ENCODE measurements at regions not wholly inside any gene's neighbourhood (a gene's known extent, or its start where the extent isn't known, plus 50 kb on each side); places are given as distances from the start of the nearest gene placed in this dataset.
"Not testable (repeated sequence)": the region's sequence is repeated elsewhere in the genome, so short reads cannot be mapped to it uniquely, and the experiment has no call there.

- H3K4me3 ChIP-seq; H3K9me3 ChIP-seq; H3K4me1 ChIP-seq; H3K27ac ChIP-seq; intact Hi-C loops (cut with DNase I); H3K36me3 ChIP-seq; DNase-seq; H3K27me3 ChIP-seq: not testable (repeated sequence)
- WGBS, 2 donors: 92 to 93% methylated on average over 22 of the region's 23 CpGs
Measured at GRCh38 chr16:31975826-31976419, 102.3 kb downstream of the ZNF267 start.

GRCh38 chr16:31978463-31978862 lies 104.9 kb downstream of the ZNF267 start:
- H3K4me3 ChIP-seq; H3K4me1 ChIP-seq; H3K9me3 ChIP-seq; H3K27me3 ChIP-seq; DNase-seq; H3K27ac ChIP-seq; intact Hi-C loops (cut with DNase I); H3K36me3 ChIP-seq: not testable (repeated sequence)
- WGBS, 2 donors: 88 to 89% methylated on average over 4 of the region's 8 CpGs

- intact Hi-C loops (cut with DNase I); H3K36me3 ChIP-seq; H3K27me3 ChIP-seq; H3K9me3 ChIP-seq; H3K27ac ChIP-seq; H3K4me1 ChIP-seq; H3K4me3 ChIP-seq; DNase-seq: not testable (repeated sequence)
- 94 to 95% methylated on average over 32 to 33 of the region's 34 CpGs for WGBS, 2 donors
Measured at GRCh38 chr16:31981739-31982138, 108.1 kb downstream of the ZNF267 start.

- 89 to 90% methylated on average over 8 of the region's 8 CpGs for WGBS, 2 donors
- H3K27me3 ChIP-seq; DNase-seq; H3K4me3 ChIP-seq; H3K4me1 ChIP-seq; H3K9me3 ChIP-seq; H3K27ac ChIP-seq; intact Hi-C loops (cut with DNase I); H3K36me3 ChIP-seq: not testable (repeated sequence)
Measured at GRCh38 chr16:31982986-31983385, 109.4 kb downstream of the ZNF267 start.

GRCh38 chr16:31983666-31984065 lies 110.1 kb downstream of the ZNF267 start:
- DNase-seq; H3K4me3 ChIP-seq; H3K27ac ChIP-seq; H3K36me3 ChIP-seq; H3K4me1 ChIP-seq; intact Hi-C loops (cut with DNase I); H3K27me3 ChIP-seq; H3K9me3 ChIP-seq: not testable (repeated sequence)
- WGBS, 2 donors: 79 to 81% methylated on average over 3 of the region's 5 CpGs

GRCh38 chr16:31986895-31987294 lies 113.3 kb downstream of the ZNF267 start:
- H3K4me1 ChIP-seq; H3K9me3 ChIP-seq; H3K27ac ChIP-seq; H3K4me3 ChIP-seq; DNase-seq; H3K36me3 ChIP-seq; H3K27me3 ChIP-seq; intact Hi-C loops (cut with DNase I): not testable (repeated sequence)
- 89 to 93% methylated on average over 6 of the region's 6 CpGs for WGBS, 2 donors

- H3K4me1 ChIP-seq; intact Hi-C loops (cut with DNase I); H3K27ac ChIP-seq; DNase-seq; H3K4me3 ChIP-seq; H3K9me3 ChIP-seq; H3K27me3 ChIP-seq; H3K36me3 ChIP-seq: not testable (repeated sequence)
- TF ChIP-seq CTCF (IDR thresholded peaks at IDR 0.05): peak in 1 of 4 experiments; percentile 17
- WGBS, 2 donors: 14 to 21% methylated on average over 8 to 10 of the region's 23 CpGs
Measured at GRCh38 chr16:31988595-31989581, 115.3 kb downstream of the ZNF267 start.

GRCh38 chr16:31990261-31990660 lies 116.7 kb downstream of the ZNF267 start:
- H3K4me1 ChIP-seq; H3K36me3 ChIP-seq; H3K27me3 ChIP-seq; intact Hi-C loops (cut with DNase I); H3K4me3 ChIP-seq; H3K27ac ChIP-seq; DNase-seq; H3K9me3 ChIP-seq: not testable (repeated sequence)
- whole genome bisulfite sequencing, 2 donors: 73 to 80% methylated on average over 5 to 6 of the region's 7 CpGs

- intact Hi-C loops (cut with DNase I); H3K4me3 ChIP-seq; H3K27ac ChIP-seq; H3K36me3 ChIP-seq; H3K27me3 ChIP-seq; H3K4me1 ChIP-seq; H3K9me3 ChIP-seq; DNase-seq: not testable (repeated sequence)
- WGBS, 2 donors: 30 to 71% methylated on average over 8 of the region's 8 CpGs
Measured at GRCh38 chr16:31990980-31991379, 117.4 kb downstream of the ZNF267 start.

GRCh38 chr16:31996325-31996724 lies 122.7 kb downstream of the ZNF267 start:
- H3K4me1 ChIP-seq; intact Hi-C loops (cut with DNase I); H3K9me3 ChIP-seq; H3K36me3 ChIP-seq; H3K4me3 ChIP-seq; DNase-seq; H3K27me3 ChIP-seq; H3K27ac ChIP-seq: not testable (repeated sequence)
- WGBS, 2 donors: 28 to 40% methylated on average over 3 of the region's 3 CpGs

- H3K4me1 ChIP-seq; H3K27ac ChIP-seq; intact Hi-C loops (cut with DNase I); H3K4me3 ChIP-seq; H3K36me3 ChIP-seq; H3K27me3 ChIP-seq; DNase-seq; H3K9me3 ChIP-seq: not testable (repeated sequence)
- 90 to 94% methylated on average over 9 of the region's 9 CpGs for WGBS, 2 donors
Measured at GRCh38 chr16:32002496-32002895, 128.9 kb downstream of the ZNF267 start.

- DNase-seq; H3K36me3 ChIP-seq; H3K27me3 ChIP-seq; H3K27ac ChIP-seq; intact Hi-C loops (cut with DNase I); H3K4me3 ChIP-seq; H3K9me3 ChIP-seq; H3K4me1 ChIP-seq: not testable (repeated sequence)
- 75 to 85% methylated on average over 6 of the region's 7 CpGs for WGBS, 2 donors
Measured at GRCh38 chr16:32003819-32004218, 130.2 kb downstream of the ZNF267 start.

Data from sigmoid colon (tissue), 6 donors.